ENCODE measurements at regions not wholly inside any gene's neighbourhood (a gene's known extent, or its start where the extent isn't known, plus 50 kb on each side); places are given as distances from the start of the nearest gene placed in this dataset.
"Not testable (repeated sequence)": the region's sequence is repeated elsewhere in the genome, so short reads cannot be mapped to it uniquely, and the experiment has no call there.

DNA sequence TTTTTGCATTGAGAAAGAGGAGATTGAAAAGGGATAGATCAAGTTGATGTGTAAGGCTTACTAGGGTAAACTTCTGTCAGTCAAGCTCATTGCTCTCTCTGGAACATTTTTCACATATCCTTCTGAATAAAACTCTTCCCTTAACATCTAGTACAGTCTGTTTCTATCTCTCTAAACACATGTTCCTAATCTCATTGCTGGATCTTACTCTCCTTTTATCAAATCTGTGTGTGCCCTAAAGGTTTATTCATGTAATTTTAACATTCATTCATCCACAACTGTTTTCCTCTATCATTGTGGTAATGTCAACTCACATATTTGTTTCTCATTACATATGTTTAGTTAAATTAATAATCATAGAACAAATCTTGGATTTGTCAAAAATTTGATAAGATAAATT lies 277.9 kb upstream of the GULP1 start:
- no peak for DNase-seq (ENCODE audit: extremely low read depth in 1 of 11, low read depth in 9 of 11, low spot score in 4 of 11)

DNA sequence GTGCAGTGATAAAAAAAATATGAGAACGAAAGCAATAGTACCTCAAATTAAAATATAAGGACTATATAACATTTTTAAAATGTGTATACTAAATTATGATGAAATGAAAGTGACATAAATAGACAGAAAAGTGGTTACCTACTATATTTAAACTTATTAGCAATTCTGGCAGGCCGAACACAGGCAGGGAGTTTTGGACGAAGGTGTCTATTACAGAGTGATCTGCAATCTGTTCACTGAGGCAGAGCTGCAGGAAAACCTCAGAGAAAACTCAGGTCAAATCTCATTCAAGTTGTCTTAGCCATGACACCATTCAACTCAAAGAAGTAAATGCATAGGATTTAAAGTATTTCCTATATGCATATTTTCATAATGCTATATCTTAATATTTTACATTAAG lies 274.8 kb upstream of the GULP1 start:
- DNase-seq (ENCODE audit: extremely low read depth in 1 of 11, low read depth in 9 of 11, low spot score in 4 of 11): no peak

DNA sequence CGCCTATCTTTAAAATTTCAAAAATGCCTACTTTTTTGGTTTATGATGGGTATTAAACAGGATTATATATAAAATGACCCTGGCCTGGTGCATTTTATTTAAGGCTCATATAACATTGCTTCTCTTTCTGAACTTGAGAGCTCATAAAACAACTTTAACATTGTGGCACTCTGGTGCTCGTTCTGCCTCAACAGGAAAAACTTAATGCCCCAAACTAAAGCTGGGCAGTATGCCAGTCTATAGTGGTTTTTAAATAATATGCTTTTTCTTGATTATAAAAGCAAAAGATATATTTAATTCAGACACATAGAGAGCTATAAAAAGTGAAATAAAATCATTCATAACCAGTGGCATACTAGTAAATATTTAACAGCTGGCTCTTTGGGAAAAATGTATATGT lies 269.3 kb upstream of the GULP1 start:
- no peak for DNase-seq (ENCODE audit: extremely low read depth in 1 of 11, low read depth in 9 of 11, low spot score in 4 of 11)

DNA sequence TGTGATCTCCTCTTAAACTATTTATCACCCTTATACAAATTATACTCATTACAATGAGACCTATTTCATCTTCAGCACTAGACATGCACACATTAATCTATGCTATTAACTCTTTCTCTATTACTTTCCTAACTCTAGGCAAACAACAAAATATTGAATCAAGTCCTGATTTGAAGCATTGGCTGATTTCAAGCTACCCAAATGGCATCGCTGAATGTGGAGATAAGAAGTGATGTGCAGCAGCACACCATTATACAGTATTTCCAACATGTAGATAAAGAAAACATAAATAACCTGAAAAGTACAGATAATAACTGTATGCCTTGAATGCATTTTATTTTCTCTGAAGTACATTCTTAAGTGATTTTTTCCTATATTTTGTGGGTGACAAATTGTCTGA lies 268.6 kb upstream of the GULP1 start:
- no peak for DNase-seq (ENCODE audit: extremely low read depth in 1 of 11, low read depth in 9 of 11, low spot score in 4 of 11)

DNA sequence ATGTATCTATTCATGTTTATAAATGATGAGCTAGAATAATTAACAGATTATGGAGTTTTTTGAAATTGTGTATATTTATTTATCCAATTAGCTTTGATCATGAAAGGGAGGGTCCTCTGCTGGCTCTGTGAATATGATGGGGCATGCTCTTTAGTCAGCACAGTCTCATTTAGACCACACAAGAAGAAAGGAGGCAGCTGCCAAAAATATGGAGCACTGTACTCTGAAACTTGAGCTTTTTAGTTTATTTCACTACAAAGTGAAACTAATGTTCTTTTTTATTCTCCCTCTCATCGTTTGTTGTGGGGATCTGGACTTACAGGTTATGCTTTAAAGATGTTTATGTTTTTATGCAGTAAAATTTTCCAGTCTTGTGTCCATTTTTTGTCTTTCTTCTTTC lies 266.9 kb upstream of the GULP1 start:
- DNase-seq (ENCODE audit: extremely low read depth in 1 of 11, low read depth in 9 of 11, low spot score in 4 of 11): peak in 1 of 11 donors; percentile 24

DNA sequence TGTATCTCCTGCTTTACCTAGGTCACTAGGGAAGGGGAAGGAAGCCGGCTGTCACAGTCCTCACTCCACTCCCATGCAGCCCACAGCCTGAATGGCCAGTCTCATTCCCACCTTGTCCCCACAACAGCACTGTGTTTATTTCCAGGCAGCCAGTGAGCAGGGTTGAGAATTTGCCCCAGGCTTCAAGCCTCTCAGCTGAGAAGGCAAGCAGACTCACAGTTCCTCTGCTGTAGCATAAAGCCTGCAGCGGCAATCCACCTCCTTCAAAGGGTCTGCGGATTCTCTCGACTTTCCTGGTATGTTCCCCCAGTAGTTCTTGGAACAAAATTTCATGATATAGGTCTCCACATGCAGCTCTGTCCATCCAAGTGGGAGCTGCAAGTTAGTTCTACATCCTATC lies 262.9 kb upstream of the GULP1 start:
- no peak for DNase-seq (ENCODE audit: extremely low read depth in 1 of 11, low read depth in 9 of 11, low spot score in 4 of 11)

DNA sequence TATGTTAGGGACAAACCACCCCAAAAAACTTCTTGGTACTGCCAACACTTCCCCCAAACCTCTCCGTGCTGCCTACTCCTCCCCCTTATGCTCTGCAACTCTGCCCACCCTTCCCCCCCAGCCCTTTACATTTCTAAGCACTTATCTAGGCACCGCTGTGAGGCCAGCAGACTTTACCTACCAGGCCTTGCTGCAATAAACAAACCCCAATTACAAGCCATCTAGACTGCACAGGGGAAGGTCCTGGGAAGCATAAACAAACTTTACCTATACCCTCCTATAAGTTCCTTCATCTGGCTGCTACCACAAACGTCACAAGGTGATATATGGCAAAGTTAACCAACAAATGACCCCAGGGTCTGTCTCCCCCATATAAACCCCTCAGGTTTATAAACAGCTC lies 259.4 kb upstream of the GULP1 start:
- no peak for DNase-seq (ENCODE audit: extremely low read depth in 1 of 11, low read depth in 9 of 11, low spot score in 4 of 11)

DNA sequence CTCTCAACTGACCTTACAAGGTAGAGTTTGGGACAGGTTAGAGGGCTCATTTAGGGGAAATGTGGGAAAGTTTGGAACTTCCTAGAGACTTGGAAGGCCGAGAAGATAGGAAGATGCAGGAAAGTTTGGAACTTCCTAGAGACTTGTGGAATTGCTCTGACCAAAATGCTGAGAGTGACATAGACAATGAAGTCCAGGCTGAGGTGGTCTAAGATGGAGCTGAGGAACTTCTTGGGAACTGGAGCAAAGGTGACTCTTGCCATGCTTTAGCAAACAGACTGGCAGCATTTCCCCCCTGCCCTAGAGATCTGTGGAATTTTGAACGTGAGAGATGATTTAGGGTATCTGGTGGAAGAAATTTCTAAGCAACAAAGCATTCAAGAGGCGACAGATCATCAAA lies 258.9 kb upstream of the GULP1 start:
- no peak for DNase-seq (ENCODE audit: extremely low read depth in 1 of 11, low read depth in 9 of 11, low spot score in 4 of 11)

DNA sequence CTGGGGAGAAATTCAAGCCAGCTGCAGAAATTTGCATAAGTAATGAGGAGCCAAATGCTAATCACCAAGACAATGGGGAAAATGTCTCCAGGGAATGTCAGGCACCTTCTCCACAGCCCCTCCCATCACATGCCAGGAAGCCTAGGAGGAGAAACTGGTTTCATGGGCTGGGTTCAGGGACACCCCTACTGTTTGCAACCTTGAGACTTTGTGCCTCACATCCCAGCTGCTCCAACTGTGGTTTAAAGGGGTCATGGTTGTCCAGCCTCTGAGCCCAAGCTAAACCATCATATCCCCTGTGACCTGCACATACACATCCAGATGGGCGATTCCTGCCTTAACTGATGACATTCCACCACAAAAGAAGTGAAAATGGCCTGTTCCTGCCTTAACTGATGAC lies 258.4 kb upstream of the GULP1 start:
- DNase-seq (ENCODE audit: extremely low read depth in 1 of 11, low read depth in 9 of 11, low spot score in 4 of 11): not testable (repeated sequence)

DNA sequence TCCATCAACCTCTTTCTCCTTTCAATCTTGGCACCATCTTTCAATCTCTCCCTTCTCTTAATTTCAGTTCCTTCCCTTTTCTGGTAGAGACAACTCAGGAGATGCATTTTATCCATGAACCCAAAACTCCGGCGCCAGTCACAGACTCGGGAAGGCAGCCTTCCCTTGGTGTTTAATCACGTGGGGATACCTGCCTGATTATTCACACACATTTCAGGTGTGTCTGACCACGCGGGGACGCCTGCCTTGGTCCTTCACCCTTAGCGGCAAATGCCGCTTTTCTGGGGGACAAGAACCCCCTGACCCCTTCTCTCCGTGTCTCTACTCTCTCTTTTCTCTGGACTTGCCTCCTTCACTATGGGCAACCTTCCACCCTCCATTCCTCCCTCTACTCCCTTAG lies 257.6 kb upstream of the GULP1 start:
- not testable (repeated sequence) for DNase-seq (ENCODE audit: extremely low read depth in 1 of 11, low read depth in 9 of 11, low spot score in 4 of 11)

DNA sequence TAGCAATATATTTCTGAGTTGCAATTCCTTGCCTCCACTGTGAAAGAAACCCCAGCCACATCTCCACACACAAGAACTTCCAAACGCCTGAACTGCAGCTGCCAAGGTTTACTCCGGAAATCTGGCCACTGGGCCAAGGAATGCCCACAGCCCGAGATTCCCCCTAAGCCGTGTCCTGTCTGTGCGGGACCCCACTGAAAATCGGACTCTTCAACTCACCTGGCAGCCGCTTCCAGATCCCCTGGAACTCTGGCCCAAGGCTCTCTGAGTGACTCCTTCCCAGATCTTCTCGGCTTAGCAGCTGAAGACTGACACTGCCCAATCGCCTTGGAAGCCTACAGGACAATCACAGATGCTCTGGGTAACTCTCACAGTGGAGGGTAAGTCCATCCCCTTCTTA lies 256.3 kb upstream of the GULP1 start:
- DNase-seq (ENCODE audit: extremely low read depth in 1 of 11, low read depth in 9 of 11, low spot score in 4 of 11): not testable (repeated sequence)

DNA sequence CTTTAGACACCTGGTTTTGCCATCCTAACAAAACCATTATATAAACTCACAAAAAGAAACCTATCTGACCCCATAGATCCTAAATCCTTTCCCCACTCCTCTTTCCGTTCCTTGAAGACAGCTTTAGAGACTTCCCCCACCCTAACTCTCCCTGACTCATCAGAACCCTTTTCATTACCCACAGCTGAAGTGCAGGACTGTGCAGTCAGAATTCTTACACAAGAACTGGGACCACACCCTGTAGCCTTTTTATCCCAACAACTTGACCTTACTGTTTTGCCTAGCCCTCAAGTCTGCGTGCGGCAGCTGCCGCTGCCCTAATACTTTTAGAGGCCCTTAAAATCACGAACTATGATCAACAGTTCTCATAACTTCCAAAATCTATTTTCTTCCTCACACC lies 254.9 kb upstream of the GULP1 start:
- not testable (repeated sequence) for DNase-seq (ENCODE audit: extremely low read depth in 1 of 11, low read depth in 9 of 11, low spot score in 4 of 11)

DNA sequence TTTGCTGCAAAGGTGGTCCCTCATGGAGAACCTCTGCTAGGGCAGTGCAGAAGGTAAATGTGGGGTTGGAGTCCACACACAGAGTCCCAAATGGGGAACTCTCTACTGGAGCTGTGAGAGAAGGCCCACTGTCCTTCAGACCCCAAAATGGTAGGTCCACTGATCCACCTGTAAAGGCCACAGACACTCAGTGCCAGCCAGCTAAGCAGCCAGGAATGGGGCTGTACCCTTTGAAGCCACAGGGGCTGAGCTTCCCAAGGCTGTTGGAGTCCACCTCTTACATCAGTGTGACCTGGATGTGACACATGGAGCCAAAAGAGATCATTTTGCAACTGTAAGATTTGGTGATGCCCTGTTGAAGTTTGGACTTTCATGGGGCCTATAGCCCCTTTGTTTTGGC lies 252.4 kb upstream of the GULP1 start:
- DNase-seq (ENCODE audit: extremely low read depth in 1 of 11, low read depth in 9 of 11, low spot score in 4 of 11): no peak

DNA sequence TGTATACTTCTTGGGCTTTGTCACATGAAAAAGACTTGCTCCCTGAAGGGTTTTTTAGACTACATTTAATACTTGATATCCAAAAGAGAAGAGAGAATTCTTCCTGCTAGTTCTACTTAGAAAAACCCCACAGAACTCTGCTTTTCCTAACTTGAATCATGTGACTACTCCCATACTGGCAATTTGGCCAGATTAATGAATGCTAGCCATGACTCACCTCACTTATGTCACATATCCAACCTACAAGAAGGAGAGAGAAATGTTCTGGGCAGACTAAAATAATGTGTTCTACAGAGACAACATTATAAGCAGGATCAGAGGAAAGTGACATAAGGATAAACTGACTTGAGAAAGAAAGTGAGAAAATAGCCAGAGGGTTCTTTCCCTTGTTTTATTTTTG lies 249.3 kb upstream of the GULP1 start:
- DNase-seq (ENCODE audit: extremely low read depth in 1 of 11, low read depth in 9 of 11, low spot score in 4 of 11): no peak

DNA sequence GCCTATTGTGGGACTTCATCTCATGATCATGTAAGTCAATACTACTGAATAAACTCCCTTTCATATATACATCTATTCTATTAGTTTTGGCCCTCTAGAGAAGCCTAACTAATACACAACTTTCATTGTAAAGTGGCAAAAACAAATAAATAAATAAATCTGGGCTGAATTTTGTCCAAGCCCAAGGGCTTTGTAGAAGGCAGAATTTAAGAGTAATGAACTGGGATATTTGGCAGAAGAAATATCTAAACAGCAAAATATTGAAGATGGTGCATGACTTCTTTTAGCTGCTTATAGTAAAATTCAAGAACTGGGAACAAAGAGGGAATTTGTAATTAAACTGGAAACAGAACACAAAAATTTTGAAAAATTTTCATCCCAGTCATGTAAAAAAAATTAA lies 246.7 kb upstream of the GULP1 start:
- DNase-seq (ENCODE audit: extremely low read depth in 1 of 11, low read depth in 9 of 11, low spot score in 4 of 11): no peak

DNA sequence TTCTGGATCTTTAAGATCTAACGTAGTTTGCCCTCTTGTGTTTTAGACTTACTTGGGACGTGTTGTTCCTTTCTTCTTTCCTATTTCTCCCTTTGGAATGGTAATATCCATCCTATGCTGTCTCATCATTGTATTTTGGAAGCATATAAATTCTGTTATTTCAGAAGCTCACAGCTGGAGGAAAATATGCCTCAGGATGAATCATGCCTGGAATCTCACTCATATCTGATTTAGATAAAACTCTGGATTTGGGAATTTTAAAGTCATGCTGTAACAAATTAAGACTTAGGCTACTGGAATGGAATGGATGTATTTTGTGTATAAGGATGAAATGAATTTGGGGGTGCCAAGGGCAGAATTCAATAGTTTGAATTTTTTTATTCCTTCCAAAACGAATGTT lies 245.2 kb upstream of the GULP1 start:
- no peak for DNase-seq (ENCODE audit: extremely low read depth in 1 of 11, low read depth in 9 of 11, low spot score in 4 of 11)

DNA sequence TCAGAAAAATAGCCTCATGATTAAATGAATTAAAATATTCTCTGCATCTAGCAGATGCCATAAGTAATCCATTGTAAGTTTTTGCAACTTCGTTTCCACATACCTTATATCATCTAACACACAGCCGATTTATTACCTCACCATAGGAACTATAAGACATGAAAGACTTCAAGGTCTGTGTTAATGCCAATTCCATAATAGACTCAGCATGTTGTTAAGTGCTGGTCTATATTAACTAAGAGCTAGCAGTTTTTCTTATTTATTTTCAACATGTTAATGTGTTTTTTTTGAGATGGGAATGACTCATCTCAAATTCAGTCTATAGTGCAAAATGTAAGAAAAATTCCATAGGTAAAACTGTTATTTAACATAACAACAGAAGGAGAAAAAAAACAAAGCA lies 243.9 kb upstream of the GULP1 start:
- DNase-seq (ENCODE audit: extremely low read depth in 1 of 11, low read depth in 9 of 11, low spot score in 4 of 11): no peak

DNA sequence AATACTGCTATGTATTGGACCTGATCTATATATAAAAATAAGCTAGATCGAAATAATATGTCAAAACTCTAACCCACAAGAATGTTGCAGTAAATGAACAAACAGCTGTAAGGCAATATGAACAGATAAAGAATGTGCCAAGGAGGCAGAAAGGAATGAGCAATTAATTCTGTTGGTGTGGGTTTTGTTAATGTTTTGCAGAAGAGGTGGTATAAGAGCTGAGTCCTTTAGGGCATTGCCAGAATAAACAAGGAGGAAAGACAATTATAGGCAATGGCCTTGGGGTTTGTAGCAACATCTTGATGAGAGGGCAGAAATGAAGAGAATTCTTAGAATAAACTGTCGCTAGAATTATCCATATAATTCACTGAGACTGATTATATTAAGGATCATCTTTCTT lies 240.9 kb upstream of the GULP1 start:
- peak in 7 of 11 donors; percentile 2 to 67 (median 20) for DNase-seq (ENCODE audit: extremely low read depth in 1 of 11, low read depth in 9 of 11, low spot score in 4 of 11)

DNA sequence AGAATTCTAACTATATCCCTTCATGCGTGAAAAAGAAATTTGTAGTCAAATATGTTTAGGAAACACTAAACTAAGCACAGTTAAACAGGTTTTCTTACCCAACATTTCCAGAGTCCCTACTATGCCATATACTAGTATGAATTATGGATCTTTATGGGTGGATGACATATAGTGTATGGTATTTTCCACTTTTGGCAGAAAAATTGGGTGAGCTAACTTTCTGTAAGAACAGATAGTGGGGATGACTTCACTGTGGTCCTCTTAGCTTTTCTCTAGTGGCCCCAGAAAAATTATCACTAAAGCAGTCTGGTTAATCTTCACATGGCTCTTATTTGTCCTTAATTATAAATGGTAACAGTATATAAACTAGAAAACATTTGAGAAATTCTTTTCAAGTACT lies 240.0 kb upstream of the GULP1 start:
- DNase-seq (ENCODE audit: extremely low read depth in 1 of 11, low read depth in 9 of 11, low spot score in 4 of 11): no peak

DNA sequence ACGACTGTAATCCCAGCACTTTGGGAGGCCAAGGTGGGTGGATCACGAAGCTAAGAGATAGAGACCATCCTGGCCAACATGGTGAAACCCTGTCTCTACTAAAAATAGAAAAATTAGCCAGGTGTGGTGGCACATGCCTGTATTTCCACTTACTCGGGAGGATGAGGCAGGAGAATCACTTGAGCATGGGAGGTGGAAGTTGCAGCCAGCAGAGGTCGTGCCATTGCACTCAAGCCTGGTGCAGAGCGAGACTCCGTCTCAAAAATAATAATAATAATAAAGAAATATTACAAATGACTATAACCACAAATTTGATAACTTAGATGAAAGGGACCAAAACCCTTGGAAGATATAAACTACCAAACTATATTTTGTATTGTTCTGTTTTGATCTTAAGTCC lies 226.3 kb upstream of the GULP1 start:
- no peak for DNase-seq (ENCODE audit: extremely low read depth in 1 of 11, low read depth in 9 of 11, low spot score in 4 of 11)

DNA sequence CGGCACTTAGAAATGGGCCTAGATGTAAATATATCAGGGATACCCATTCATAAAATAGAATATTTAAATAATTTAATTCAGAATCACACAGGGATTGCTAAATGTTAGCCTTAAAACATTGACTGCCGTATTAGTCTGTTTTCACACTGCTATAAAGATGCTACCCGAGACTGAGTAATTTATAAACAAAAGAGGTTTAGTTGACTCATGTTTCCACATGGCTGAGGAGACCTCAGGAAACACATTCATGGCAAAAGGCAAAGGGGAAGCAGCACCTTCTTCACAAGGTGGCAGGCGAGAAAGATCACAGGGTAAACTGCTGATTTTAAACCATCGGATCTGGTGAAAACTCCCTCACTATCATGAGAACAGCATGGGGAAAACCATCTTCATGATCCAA lies 223.6 kb upstream of the GULP1 start:
- DNase-seq (ENCODE audit: extremely low read depth in 1 of 11, low read depth in 9 of 11, low spot score in 4 of 11): no peak
